ENCODE measurements at regions not wholly inside any gene's neighbourhood (a gene's known extent, or its start where the extent isn't known, plus 50 kb on each side); places are given as distances from the start of the nearest gene placed in this dataset.

GRCh38 chr3:16119887-16120286, 54.6 kb upstream of the GALNT15 start:
- TF ChIP-seq, protein P1, sequence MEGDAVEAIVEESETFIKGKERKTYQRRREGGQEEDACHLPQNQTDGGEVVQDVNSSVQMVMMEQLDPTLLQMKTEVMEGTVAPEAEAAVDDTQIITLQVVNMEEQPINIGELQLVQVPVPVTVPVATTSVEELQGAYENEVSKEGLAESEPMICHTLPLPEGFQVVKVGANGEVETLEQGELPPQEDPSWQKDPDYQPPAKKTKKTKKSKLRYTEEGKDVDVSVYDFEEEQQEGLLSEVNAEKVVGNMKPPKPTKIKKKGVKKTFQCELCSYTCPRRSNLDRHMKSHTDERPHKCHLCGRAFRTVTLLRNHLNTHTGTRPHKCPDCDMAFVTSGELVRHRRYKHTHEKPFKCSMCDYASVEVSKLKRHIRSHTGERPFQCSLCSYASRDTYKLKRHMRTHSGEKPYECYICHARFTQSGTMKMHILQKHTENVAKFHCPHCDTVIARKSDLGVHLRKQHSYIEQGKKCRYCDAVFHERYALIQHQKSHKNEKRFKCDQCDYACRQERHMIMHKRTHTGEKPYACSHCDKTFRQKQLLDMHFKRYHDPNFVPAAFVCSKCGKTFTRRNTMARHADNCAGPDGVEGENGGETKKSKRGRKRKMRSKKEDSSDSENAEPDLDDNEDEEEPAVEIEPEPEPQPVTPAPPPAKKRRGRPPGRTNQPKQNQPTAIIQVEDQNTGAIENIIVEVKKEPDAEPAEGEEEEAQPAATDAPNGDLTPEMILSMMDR (IDR thresholded peaks at IDR 0.05; ENCODE audit: insufficient read depth, low read length, poor library complexity, severe bottlenecking) = no peak
- no peaks in the 10 kb centered on the region for H3K27me3 ChIP-seq (ENCODE audit: control insufficient read depth, insufficient read depth, low read length)
- no peak for DNase-seq (ENCODE audit: low read depth)

GRCh38 chr3:16121391-16121790, 53.1 kb upstream of the GALNT15 start:
- TF ChIP-seq, protein P1 (IDR thresholded peaks at IDR 0.05; ENCODE audit: insufficient read depth, low read length, poor library complexity, severe bottlenecking) = no peak
- no peak overlapping the region for H3K4me3 ChIP-seq (ENCODE audit: low read depth, low read length)
- DNase-seq (ENCODE audit: low read depth) = no peak
- H3K27me3 ChIP-seq (ENCODE audit: control insufficient read depth, insufficient read depth, low read length) = no peaks in the 10 kb centered on the region
- H3K36me3 ChIP-seq (ENCODE audit: control insufficient read depth, insufficient read depth, low read length) = no peaks in the 10 kb centered on the region

More at GRCh38 chr3:16119887-16120286, 54.6 kb upstream of the GALNT15 start:
- no peaks in the 10 kb centered on the region for H3K36me3 ChIP-seq (ENCODE audit: control insufficient read depth, insufficient read depth, low read length)
- H3K4me3 ChIP-seq (ENCODE audit: low read depth, low read length) = no peak overlapping the region

GRCh38 chr3:16122155-16122554, 52.3 kb upstream of the GALNT15 start:
- Histone ChIP-seq H3K27me3 (ENCODE audit: control insufficient read depth, insufficient read depth, low read length) (no peaks in the 10 kb centered on the region), H3K36me3 (ENCODE audit: control insufficient read depth, insufficient read depth, low read length) (no peaks in the 10 kb centered on the region), H3K4me3 (ENCODE audit: low read depth, low read length) (no peak overlapping the region)
- no peak for DNase-seq (ENCODE audit: low read depth)
- TF ChIP-seq, protein P1 (IDR thresholded peaks at IDR 0.05; ENCODE audit: insufficient read depth, low read length, poor library complexity, severe bottlenecking) = no peak

DNA sequence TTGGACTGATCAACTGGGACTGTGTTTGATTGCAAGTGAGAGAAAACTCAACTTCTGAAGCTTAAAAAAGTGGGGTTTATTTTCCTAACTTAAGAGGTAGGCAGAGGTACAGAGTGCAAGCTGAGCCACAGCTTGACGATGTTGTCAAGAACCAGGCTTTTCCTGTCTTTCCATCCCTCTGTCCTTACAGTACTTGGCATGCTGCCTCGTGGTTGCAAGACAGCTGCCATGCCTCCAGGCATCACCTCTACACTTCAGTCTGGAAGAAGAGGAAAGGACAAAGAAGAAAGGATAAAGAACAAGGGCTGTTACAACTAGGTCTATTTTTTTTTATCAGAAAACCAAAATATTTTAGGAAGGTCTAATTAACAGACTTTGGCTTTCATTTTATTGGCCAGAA, 51.8 kb upstream of the GALNT15 start:
- H3K36me3 ChIP-seq (ENCODE audit: control insufficient read depth, insufficient read depth, low read length) = no peaks in the 10 kb centered on the region
- TF ChIP-seq, protein P1 (IDR thresholded peaks at IDR 0.05; ENCODE audit: insufficient read depth, low read length, poor library complexity, severe bottlenecking) = no peak
- DNase-seq (ENCODE audit: low read depth) = no peak
- no peak overlapping the region for H3K4me3 ChIP-seq (ENCODE audit: low read depth, low read length)
- no peaks in the 10 kb centered on the region for H3K27me3 ChIP-seq (ENCODE audit: control insufficient read depth, insufficient read depth, low read length)

DNA sequence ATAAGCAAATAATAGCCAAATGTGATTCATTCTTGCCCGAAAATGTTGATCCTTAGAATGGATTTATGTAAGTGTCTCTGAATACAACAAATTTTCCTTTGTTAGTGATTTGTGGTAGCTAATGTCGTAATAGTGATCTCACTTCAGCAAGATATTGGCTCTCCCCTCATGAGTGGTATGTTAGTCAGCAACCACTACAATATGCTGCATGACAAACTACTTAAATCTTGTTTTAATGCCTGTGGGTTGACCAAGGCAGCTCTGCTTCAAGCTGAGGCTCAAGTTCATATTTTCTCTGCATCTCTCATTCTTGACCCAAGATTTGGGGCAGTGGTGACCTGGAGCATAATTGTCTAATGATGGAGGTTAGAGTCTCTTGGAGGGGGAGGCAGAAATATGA, 49.8 kb upstream of the GALNT15 start:
- peak; percentile 77 for DNase-seq (ENCODE audit: low read depth)
- Histone ChIP-seq H3K27me3 (ENCODE audit: control insufficient read depth, insufficient read depth, low read length) (no peaks in the 10 kb centered on the region), H3K36me3 (ENCODE audit: control insufficient read depth, insufficient read depth, low read length) (no peaks in the 10 kb centered on the region), H3K4me3 (ENCODE audit: low read depth, low read length) (no peak overlapping the region)
- TF ChIP-seq, protein P1 (IDR thresholded peaks at IDR 0.05; ENCODE audit: insufficient read depth, low read length, poor library complexity, severe bottlenecking) = no peak
